NCI-H748 (cell line): ENCODE measurements at regions not wholly inside any gene's neighbourhood (a gene's known extent, or its start where the extent isn't known, plus 50 kb on each side); places are given as distances from the start of the nearest gene placed in this dataset.

Experiments
- DNase-seq: peaks from one replicate; lab custom pipeline; 2025; ENCODE audit not compliant: unreplicated experiment; lab: John Stamatoyannopoulos, UW

DNA sequence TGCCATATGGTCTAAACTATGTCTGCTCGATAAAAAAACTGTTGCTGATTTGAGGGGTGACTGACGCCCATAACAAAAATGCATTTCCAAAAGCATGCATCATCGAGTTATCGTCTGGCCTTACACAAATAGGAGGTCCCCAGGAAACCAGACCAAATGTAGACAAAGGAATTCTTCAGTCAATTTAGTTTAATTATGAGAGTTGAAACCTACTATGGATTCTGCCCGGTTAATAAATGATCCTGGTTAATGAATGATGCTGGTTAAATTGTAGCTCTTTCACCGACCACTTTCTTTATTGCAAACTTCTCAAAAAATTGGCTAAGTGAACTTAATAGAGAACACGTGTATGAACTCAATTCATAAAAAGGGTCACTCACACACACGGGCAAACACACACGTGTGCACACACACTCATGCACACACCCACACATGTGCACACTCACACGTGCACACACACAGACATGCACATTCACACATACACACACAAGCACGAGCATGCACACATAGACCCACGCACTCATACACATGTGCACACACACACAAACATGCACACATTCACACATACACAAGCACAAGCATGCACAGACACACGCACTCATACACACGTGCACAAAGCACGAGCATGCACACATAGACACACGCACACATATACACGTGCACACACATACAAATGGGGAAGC is 59.0 kb upstream of the SALL3 start:
- DNase-seq, result no peak

DNA sequence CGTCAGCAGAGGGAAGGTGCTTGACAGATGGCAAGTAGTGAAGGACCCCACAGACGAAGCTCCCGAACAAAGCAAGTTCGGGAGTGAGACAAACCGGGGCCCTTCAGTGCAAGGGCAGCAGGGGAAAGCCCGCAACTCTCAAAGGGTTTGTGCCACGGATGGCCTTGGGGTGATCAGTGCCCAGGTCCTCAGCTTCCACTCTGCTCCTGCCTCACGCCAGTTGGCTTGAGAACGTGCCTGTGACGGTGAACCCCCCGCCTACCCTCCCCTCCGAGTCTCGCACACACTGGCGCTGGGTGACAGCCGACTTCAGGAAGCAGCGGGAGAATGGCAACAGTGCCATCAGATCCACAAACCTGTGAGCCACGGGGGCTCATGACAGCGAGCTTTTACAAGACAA is 56.8 kb upstream of the SALL3 start:
- DNase-seq, result no peak

DNA sequence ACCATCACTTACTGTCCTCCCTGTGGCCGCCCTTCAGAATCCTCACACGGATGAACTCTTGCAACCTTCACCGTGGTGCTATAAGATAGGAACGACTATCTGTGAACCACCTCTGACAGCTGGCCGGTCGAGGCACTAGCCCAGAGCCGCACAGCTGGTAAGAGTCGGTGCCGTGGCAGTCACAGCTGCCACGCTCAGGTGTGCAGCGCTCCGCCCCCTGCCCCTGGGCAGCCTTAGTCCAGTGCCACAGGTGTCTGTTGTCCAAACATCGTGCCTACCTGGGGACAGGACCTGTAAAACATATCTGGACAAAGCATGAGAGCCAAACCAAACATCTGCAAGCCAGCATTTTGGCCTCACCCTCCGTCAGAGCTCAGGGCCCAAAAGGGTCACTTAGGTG is 55.3 kb upstream of the SALL3 start:
- no peak for DNase-seq

DNA sequence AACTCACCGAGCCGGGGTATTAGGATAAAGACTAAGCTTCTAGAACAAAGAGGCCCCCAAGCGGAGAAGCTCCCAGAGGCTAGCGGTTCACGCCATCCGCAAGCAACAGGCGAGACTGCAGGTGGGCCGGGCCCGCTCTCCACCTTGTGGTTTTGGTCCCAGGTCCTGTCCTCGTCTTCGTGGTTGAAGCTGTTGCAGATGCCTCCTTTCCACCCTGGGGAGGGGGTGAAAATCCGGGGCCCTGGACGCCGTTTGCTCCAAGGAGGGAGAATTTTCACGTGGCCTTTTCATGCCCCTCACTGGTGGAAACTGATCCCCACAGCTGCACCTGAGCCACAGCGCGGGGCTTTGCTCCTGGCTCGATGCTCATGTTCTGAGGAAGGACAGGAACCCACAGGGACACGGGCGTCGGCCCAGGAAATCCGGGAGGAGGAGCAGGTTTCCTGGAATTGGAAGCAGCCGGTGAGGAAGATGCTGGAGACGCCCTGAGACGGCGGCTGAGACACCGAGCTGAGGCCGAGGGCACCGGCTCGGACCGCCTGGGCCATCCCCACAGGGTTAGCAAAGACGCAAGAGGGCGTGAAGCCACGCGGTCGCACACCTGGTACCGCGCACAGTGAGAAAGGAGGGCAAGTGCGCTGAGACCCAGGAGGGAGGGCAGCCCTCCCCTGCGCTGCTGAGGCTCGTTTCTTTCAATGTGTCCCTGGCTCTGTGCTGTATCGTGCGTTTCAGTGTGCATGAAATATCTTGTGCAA is 54.7 kb upstream of the SALL3 start:
- DNase-seq, result no peak

DNA sequence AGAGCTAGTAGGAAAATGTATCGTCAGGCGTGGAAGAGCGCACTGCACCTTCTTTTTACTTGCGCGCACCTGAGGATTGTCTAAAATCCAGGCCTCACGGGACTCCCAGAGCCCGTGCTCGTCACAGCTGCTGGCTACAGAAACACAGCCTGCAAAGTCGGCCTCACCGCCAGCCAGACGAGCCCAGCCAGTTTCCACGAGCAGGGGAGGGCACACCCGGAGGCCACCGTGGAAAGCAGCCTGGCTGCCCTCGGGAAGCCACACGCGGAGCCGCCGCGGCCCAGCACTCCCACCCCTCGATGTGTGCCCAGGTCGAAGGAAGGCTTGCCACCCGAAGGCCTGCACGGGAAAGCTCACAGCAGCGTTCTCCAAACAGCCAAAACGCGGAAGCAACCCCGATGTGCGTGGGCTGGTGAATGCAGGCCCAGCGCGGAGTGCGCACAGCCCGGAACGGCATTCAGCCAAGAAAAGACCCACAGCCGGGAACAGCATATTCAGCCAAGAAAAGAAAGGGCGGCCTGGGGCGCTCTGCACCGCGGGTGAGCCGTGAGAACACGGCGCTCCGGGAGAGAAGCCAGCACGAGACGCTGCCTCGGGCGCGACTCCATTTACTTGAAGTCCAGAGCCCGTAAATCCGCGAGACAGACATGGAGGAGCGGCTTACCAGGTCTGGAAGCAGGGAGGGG is 53.9 kb upstream of the SALL3 start:
- no peak for DNase-seq

DNA sequence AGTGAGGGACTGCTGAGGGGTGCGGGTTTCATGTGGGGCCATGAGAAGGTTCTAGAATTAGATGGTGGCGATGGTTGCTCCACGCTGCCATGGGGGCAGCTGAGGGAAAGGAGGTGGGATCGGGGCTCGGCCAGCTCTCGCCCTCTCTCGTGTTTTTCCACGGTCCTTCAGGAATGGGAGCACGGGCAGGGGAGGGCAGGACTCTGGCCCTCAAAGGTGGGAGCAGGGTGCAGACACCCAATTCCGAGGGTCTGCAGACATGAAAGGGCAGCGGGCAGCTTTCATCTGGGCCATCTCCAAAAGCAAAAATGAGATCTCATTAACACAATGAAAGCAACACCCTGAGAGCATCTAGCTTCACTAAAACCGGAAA is 53.4 kb upstream of the SALL3 start:
- no peak for DNase-seq

DNA sequence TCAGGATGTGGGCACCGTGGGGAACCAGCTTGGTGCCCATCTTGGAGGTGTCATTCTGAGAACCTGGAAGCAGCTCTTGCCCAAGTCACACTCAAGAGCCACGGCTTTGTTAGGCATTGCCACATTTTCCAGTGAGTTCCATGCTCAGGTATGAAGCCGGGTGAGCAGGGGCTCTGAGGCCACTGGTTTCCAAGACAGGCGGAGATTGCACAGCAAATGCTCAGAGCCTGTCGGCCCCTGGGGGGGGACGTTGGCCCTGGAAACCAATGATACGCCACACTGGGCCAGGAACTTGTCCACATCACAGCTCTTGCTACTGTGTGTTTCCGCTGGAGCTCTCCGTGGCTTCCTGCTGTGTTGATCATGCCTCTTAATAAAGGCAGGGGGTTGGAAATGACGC is 52.5 kb upstream of the SALL3 start:
- DNase-seq, result no peak

DNA sequence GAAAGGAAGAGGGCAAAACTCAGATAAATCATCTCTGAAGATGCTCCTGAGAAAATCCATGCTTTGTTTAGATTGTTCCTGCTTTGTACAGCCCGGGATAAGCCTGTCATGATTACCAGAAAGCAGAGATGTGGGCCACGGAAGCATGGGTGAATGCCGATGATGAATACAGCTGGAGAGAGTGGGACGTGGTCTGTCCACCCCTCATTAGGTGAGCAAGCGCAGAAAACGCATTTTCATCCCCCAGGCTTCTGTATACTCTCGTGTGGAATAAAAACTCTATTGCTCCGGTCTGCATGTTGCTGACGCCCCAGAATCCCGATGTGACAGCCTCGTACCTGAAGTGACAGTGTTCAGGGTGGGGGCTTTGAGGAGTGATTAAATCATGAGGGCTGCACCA is 52.0 kb upstream of the SALL3 start:
- no peak for DNase-seq

DNA sequence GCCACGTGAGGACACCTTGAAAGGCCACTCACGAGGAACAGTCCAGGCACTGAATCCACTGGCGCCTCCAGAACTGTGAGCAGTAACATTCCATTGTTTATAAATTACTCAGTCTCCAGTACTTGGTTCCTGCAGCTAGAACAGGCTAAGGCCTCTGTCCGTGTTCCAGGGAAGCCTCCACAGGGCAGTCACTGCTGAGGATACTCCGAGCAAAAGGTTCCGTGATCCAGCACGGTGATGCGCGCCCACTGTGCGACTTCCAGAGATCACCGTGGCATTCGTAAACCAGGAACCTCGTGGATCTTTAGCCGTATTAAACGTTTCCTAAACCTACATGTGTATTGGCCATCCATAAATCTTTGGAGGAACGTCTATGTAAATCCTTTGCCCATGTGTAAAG is 51.5 kb upstream of the SALL3 start:
- no peak for DNase-seq

DNA sequence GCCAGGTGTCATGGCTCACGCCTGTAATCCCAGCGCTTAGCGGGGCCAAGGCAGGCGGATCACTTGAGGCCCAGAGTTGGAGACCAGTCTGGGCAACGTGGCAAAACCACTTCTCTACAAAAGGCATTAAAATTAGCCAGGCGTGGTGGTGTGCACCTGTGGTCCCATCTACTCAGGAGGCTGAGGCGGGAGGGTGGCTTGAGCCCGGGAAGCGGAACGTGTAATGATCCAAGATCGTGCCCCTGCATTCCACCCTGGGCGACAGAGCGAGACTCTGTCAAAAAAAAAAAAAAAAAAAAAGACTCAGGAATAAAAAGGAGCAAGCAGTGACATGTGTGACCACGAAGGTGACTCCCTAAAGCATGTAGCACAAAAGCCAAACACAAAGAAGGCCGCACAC is 50.1 kb upstream of the SALL3 start:
- no peak for DNase-seq
